ENCODE measurements at regions not wholly inside any gene's neighbourhood (a gene's known extent, or its start where the extent isn't known, plus 50 kb on each side); places are given as distances from the start of the nearest gene placed in this dataset.

- peak; percentile 91 for DNase-seq
These were observed 289.5 kb downstream of the RRAGC start for GRCh38 chr1:38569932-38570656.

- DNase-seq = no peak
These were observed 291.3 kb downstream of the RRAGC start for GRCh38 chr1:38568061-38568857.

GRCh38 chr1:38567401-38567800 lies 292.2 kb downstream of the RRAGC start:
- no peak for DNase-seq

- DNase-seq = no peak
These were observed 294.5 kb downstream of the RRAGC start for GRCh38 chr1:38565020-38565491.

- DNase-seq = no peak
These were observed 295.4 kb downstream of the RRAGC start for GRCh38 chr1:38563942-38564735.

GRCh38 chr1:38561725-38562124 lies 297.8 kb downstream of the RRAGC start:
- peak; percentile 70 for DNase-seq

GRCh38 chr1:38561110-38561509 lies 298.5 kb downstream of the RRAGC start:
- no peak for DNase-seq

- DNase-seq = no peak
These were observed 299.1 kb downstream of the RRAGC start for GRCh38 chr1:38560457-38560856.

GRCh38 chr1:38559446-38560165 lies 300.0 kb downstream of the RRAGC start:
- DNase-seq = no peak

GRCh38 chr1:38558500-38559445 lies 300.8 kb downstream of the RRAGC start:
- DNase-seq = peak; percentile 50

GRCh38 chr1:38558055-38558454 lies 301.5 kb downstream of the RRAGC start:
- DNase-seq = peak; percentile 52

GRCh38 chr1:38555594-38555993 lies 304.0 kb downstream of the RRAGC start:
- DNase-seq = no peak

GRCh38 chr1:38555130-38555529 lies 304.4 kb downstream of the RRAGC start:
- DNase-seq = no peak

GRCh38 chr1:38551318-38552307 lies 308.0 kb downstream of the RRAGC start:
- no peak for DNase-seq

GRCh38 chr1:38549191-38549590 lies 310.4 kb downstream of the RRAGC start:
- no peak for DNase-seq

GRCh38 chr1:38547321-38547720 lies 312.3 kb downstream of the RRAGC start:
- no peak for DNase-seq

- no peak for DNase-seq
These were observed 312.9 kb downstream of the RRAGC start for GRCh38 chr1:38546636-38547035.

- DNase-seq = no peak
These were observed 318.3 kb downstream of the RRAGC start for GRCh38 chr1:38541223-38541622.

GRCh38 chr1:38539931-38540330 lies 319.6 kb downstream of the RRAGC start:
- DNase-seq = no peak

GRCh38 chr1:38538834-38539233 lies 320.7 kb downstream of the RRAGC start:
- DNase-seq = no peak

Data from NCI-H82 (cell line).